GM12874 (cell line): ENCODE measurements at regions not wholly inside any gene's neighbourhood (a gene's known extent, or its start where the extent isn't known, plus 50 kb on each side); places are given as distances from the start of the nearest gene placed in this dataset.
A peak's percentile ranks its signal among the peaks of the same experiment; 100 is the strongest.

Source experiments
- CTCF ChIP-seq: IDR thresholded peaks from 2 replicates; pipeline ENCODE4 v1.5.1; 2011; ENCODE audit warnings: low read depth, mild to moderate bottlenecking, control low read depth, low read length, moderate library complexity; ENCODE audit not compliant: insufficient read depth

GRCh38 chr4:74618659-74619058 lies 173.7 kb downstream of the AREG start:
- TF ChIP-seq CTCF, result no peak

- TF ChIP-seq CTCF, result no peak
These were observed 174.2 kb downstream of the BTC start for GRCh38 chr4:74619931-74620702.

- TF ChIP-seq CTCF, result no peak
These were observed 172.7 kb downstream of the BTC start for GRCh38 chr4:74621616-74622015.

GRCh38 chr4:74623041-74623440 lies 171.3 kb downstream of the BTC start:
- TF ChIP-seq CTCF, result peak; percentile 50

- TF ChIP-seq CTCF, result no peak
These were observed 169.8 kb downstream of the BTC start for GRCh38 chr4:74624351-74625151.

GRCh38 chr4:74625981-74626380 lies 168.3 kb downstream of the BTC start:
- no peak for TF ChIP-seq CTCF

- TF ChIP-seq CTCF, result no peak
These were observed 167.2 kb downstream of the BTC start for GRCh38 chr4:74627093-74627492.
